H1 (cell line): ENCODE measurements at regions not wholly inside any gene's neighbourhood (a gene's known extent, or its start where the extent isn't known, plus 50 kb on each side); places are given as distances from the start of the nearest gene placed in this dataset.
"Not testable (repeated sequence)": the region's sequence is repeated elsewhere in the genome, so short reads cannot be mapped to it uniquely, and the experiment has no call there.

Experiments used
- CTCF ChIA-PET: fragments of 300-600 bp; sonication (Branson Sonifier 250); formaldehyde crosslinking; loops from one replicate; lab custom pipeline; 2021; ENCODE audit not compliant: partially characterized antibody; lab: Charles Lee
- POLR2A ChIA-PET: fragments of 300-600 bp; sonication (Branson Sonifier 250); formaldehyde crosslinking; loops from one replicate; lab custom pipeline; 2021; ENCODE audit warnings: inconsistent platforms; ENCODE audit not compliant: partially characterized antibody; lab: Charles Lee
- DNase-seq, 2 experiments: peaks; one replicate each; pipeline versions ENCODE4 v3.0.0 to v3.0.0-alpha.2; 2010 to 2022; ENCODE audit warnings: low spot score in 2 of 2, low read depth in 1 of 2, mixed read lengths in 1 of 2
- FAIRE-seq: peaks from 2 replicates; lab custom pipeline; 2011; peaks lifted over from hg19 to GRCh38; lab: Jason Lieb, UNC
- H2AFZ ChIP-seq: 2 replicates; pipeline ENCODE4 v1.8.1; 2012; ENCODE audit warnings: low read length, inconsistent platforms
- H2AK5ac ChIP-seq: 2 replicates; pipeline ENCODE4 v1.6.1; 2013; ENCODE audit warnings: low read depth, low read length
- H2BK120ac ChIP-seq: replicated peaks from 2 replicates; pipeline ENCODE3; 2013; ENCODE audit warnings: low read depth, low read length, inconsistent platforms
- H2BK12ac ChIP-seq: 2 replicates; pipeline ENCODE4 v1.6.1; 2013; ENCODE audit warnings: low read depth, low read length
- H2BK15ac ChIP-seq: 2 replicates; pipeline ENCODE4 v1.6.1; 2013; ENCODE audit warnings: low read length
- H2BK20ac ChIP-seq: 2 replicates; pipeline ENCODE4 v1.6.1; 2013; ENCODE audit warnings: low read length
- H2BK5ac ChIP-seq: 2 replicates; pipeline ENCODE4 v1.6.1; 2013; ENCODE audit warnings: low read depth, low read length
- H3K14ac ChIP-seq: 2 replicates; pipeline ENCODE4 v1.6.1; 2013; ENCODE audit warnings: inconsistent platforms; ENCODE audit not compliant: insufficient read length
- H3K18ac ChIP-seq: 2 replicates; pipeline ENCODE4 v1.6.1; 2013; ENCODE audit warnings: low read length; ENCODE audit errors: extremely low read depth
- H3K23ac ChIP-seq: 2 replicates; pipeline ENCODE4 v1.6.1; 2013; ENCODE audit warnings: inconsistent platforms; ENCODE audit not compliant: insufficient read length
- H3K23me2 ChIP-seq: 2 replicates; pipeline ENCODE4 v1.6.1; 2013; ENCODE audit warnings: low read depth, low read length
- H3K27ac ChIP-seq: 2 replicates; pipeline ENCODE4 v1.6.1; 2011; ENCODE audit warnings: low read depth, low read length, inconsistent platforms
- H3K27me3 ChIP-seq, 4 experiments: replicated peaks in 1 of 4; 1 replicate in 1 of 4; 2 replicates in 3 of 4; pipeline versions ENCODE4 v1.6.1 to v1.8.1; 2011 to 2013; ENCODE audit warnings: low read length in 3 of 4, mild to moderate bottlenecking in 3 of 4, inconsistent platforms in 2 of 4, mixed read lengths in 2 of 4, moderate library complexity in 1 of 4; ENCODE audit not compliant: control insufficient read depth in 3 of 4, insufficient read depth in 3 of 4; ENCODE audit errors: extremely low read depth in 1 of 4
- H3K36me3 ChIP-seq, 4 experiments: 2 replicates each; pipeline versions ENCODE4 v1.6.1 to v1.8.1; 2011 to 2013; ENCODE audit warnings: mild to moderate bottlenecking in 4 of 4, low read length in 3 of 4, moderate library complexity in 2 of 4, control low read depth in 1 of 4, inconsistent platforms in 1 of 4; ENCODE audit not compliant: insufficient read depth in 4 of 4, control insufficient read depth in 2 of 4
- H3K4ac ChIP-seq: replicated peaks from 2 replicates; pipeline ENCODE3; 2013; ENCODE audit warnings: low read length, low read depth, mixed read lengths, inconsistent platforms; ENCODE audit not compliant: insufficient read length
- H3K4me1 ChIP-seq, 4 experiments: replicated peaks in 1 of 4; 1 replicate in 1 of 4; 2 replicates in 3 of 4; pipeline versions ENCODE4 v1.6.1 to v1.8.1; 2011 to 2013; ENCODE audit warnings: low read length in 3 of 4, inconsistent platforms in 2 of 4, mixed read lengths in 1 of 4; ENCODE audit not compliant: insufficient read depth in 4 of 4, control insufficient read depth in 3 of 4
- H3K4me2 ChIP-seq, 2 experiments: 2 replicates each; pipeline versions ENCODE4 v1.6.1 to v1.8.1; 2011 to 2013; ENCODE audit warnings: low read depth in 2 of 2, low read length in 2 of 2, control low read depth in 1 of 2, inconsistent platforms in 1 of 2, mild to moderate bottlenecking in 1 of 2; ENCODE audit not compliant: insufficient read depth in 1 of 2
- H3K4me3 ChIP-seq, 4 experiments: fragments of 200-600, 300-600 bp in 1 of 4; sonication (generic), shearing (Covaris generic), sonication (Bioruptor Twin) in 1 of 4; 2 replicates each; pipeline versions ENCODE4 v1.5.1 to v1.8.1; 2011 to 2016; ENCODE audit warnings: low read length in 4 of 4, low read depth in 3 of 4, control low read depth in 2 of 4, inconsistent platforms in 2 of 4, mild to moderate bottlenecking in 2 of 4, mixed read lengths in 1 of 4, moderate library complexity in 1 of 4; ENCODE audit not compliant: insufficient read depth in 2 of 4; ENCODE audit errors: extremely low read depth in 1 of 4
- H3K56ac ChIP-seq: replicated peaks from 2 replicates; pipeline ENCODE3; 2013; ENCODE audit warnings: low read depth, mild to moderate bottlenecking, mixed read lengths, low read length, inconsistent platforms; ENCODE audit not compliant: insufficient read length
- H3K79me1 ChIP-seq: 2 replicates; pipeline ENCODE4 v1.6.1; 2013; ENCODE audit warnings: low read depth, low read length, control low read depth
- H3K79me2 ChIP-seq, 2 experiments: 2 replicates each; pipeline versions ENCODE4 v1.6.1 to v1.8.1; 2012 to 2013; ENCODE audit warnings: low read length in 2 of 2, mild to moderate bottlenecking in 2 of 2, inconsistent platforms in 1 of 2; ENCODE audit not compliant: insufficient read depth in 2 of 2, control insufficient read depth in 1 of 2
- H3K9ac ChIP-seq, 4 experiments: replicated peaks in 1 of 4; 1 replicate in 1 of 4; 2 replicates in 3 of 4; pipeline versions ENCODE4 v1.6.1 to v1.8.1; 2011 to 2013; ENCODE audit warnings: low read depth in 3 of 4, low read length in 3 of 4, control low read depth in 2 of 4, mild to moderate bottlenecking in 2 of 4, moderate library complexity in 2 of 4, inconsistent platforms in 1 of 4; ENCODE audit errors: extremely low read depth in 1 of 4
- H3K9me3 ChIP-seq, 2 experiments: 2 replicates each; pipeline versions ENCODE4 v1.6.1 to v1.8.1; 2012 to 2013; ENCODE audit warnings: mild to moderate bottlenecking in 2 of 2, moderate library complexity in 2 of 2, control low read depth in 1 of 2, inconsistent platforms in 1 of 2, low read depth in 1 of 2, low read length in 1 of 2, mixed read lengths in 1 of 2; ENCODE audit not compliant: insufficient read depth in 2 of 2
- H4K20me1 ChIP-seq, 2 experiments: replicated peaks in 1 of 2; 2 replicates each; pipeline versions ENCODE3 to v1.8.1; 2011 to 2013; ENCODE audit warnings: inconsistent platforms in 2 of 2, low read length in 2 of 2, mild to moderate bottlenecking in 1 of 2; ENCODE audit not compliant: insufficient read depth in 2 of 2, control insufficient read depth in 1 of 2
- H4K5ac ChIP-seq: 2 replicates; pipeline ENCODE4 v1.6.1; 2013; ENCODE audit warnings: low read length, low read depth, mixed read lengths, inconsistent platforms; ENCODE audit not compliant: insufficient read length
- H4K8ac ChIP-seq: 2 replicates; pipeline ENCODE4 v1.8.0; 2013; ENCODE audit warnings: mild to moderate bottlenecking, moderate library complexity, low read length, inconsistent platforms; ENCODE audit not compliant: insufficient read depth; ENCODE audit errors: extremely low read depth
- H4K91ac ChIP-seq: replicated peaks from 2 replicates; pipeline ENCODE3; 2013; ENCODE audit warnings: low read length, mixed read lengths, inconsistent platforms; ENCODE audit not compliant: insufficient read length
- FOSL1 ChIP-seq: IDR thresholded peaks from 2 replicates; pipeline ENCODE4 v1.6.1; 2011; ENCODE audit warnings: mild to moderate bottlenecking, low read depth, low read length, moderate library complexity; ENCODE audit not compliant: insufficient read depth
- SRF ChIP-seq: IDR thresholded peaks from 2 replicates; pipeline ENCODE4 v1.6.1; 2011; ENCODE audit warnings: mild to moderate bottlenecking, low read depth, low read length, moderate library complexity
- WGBS, 2 experiments: shearing (Covaris generic) in 1 of 2; methylation state at CpG; one replicate each; pipeline versions ENCODE4 v1.1.6 to v1.1.7; 2013 to 2015; ENCODE audit warnings: low lambda C conversion rate in 2 of 2, mixed read lengths in 2 of 2, inconsistent platforms in 1 of 2, low coverage in 1 of 2, missing lambda C conversion rate in 1 of 2; ENCODE audit not compliant: insufficient replicate concordance in 2 of 2, insufficient coverage in 1 of 2, insufficient read length in 1 of 2; ENCODE audit errors: extremely low coverage in 1 of 2, missing lambda C conversion rate in 1 of 2; 5-methylcytosine and 5-hydroxymethylcytosine counted together

GRCh38 chr10:7053195-7053594 is 357.6 kb downstream of the SFMBT2 start (continued):
- TF ChIP-seq FOSL1 (no peak), SRF (no peak)

- H2BK12ac ChIP-seq, H4K91ac ChIP-seq, H3K27ac ChIP-seq, DNase-seq, H3K27me3 ChIP-seq, H3K14ac ChIP-seq, H2BK5ac ChIP-seq, H3K23me2 ChIP-seq, H2BK120ac ChIP-seq, H2AFZ ChIP-seq, H3K23ac ChIP-seq, H4K5ac ChIP-seq, H2AK5ac ChIP-seq, H3K56ac ChIP-seq, H3K18ac ChIP-seq, H3K9ac ChIP-seq, H3K79me2 ChIP-seq, H2BK15ac ChIP-seq, POLR2A ChIA-PET, H4K20me1 ChIP-seq, H3K4me1 ChIP-seq, H3K4me3 ChIP-seq, H3K36me3 ChIP-seq, H3K79me1 ChIP-seq, H3K4me2 ChIP-seq, FAIRE-seq, H4K8ac ChIP-seq, H3K4ac ChIP-seq, H3K9me3 ChIP-seq, H2BK20ac ChIP-seq: not testable (repeated sequence)
- WGBS, 2 experiments: 94% methylated on average over 3 of the region's 3 CpGs; no CpG with 5 or more reads in 1 of the 2 experiments
- CTCF ChIA-PET: interaction anchor here (0.7 to 1.2 kb wide), 3 partner anchors 11 to 117 kb away, joined by 3 read pairs; no protein-coding TSS in a partner anchor
Observed at GRCh38 chr10:7050024-7050423, 360.8 kb downstream of the SFMBT2 start.
